HL-60 (cell line): ENCODE measurements at regions not wholly inside any gene's neighbourhood (a gene's known extent, or its start where the extent isn't known, plus 50 kb on each side); places are given as distances from the start of the nearest gene placed in this dataset.

Source experiments
- DNase-seq, 2 experiments: peaks; one replicate each; pipeline ENCODE4 v3.0.0-alpha.2; 2010 to 2020; ENCODE audit warnings: low read depth in 1 of 2, low spot score in 1 of 2
- H3K27ac ChIP-seq: fragments of 250-450 bp; sonication (Bioruptor Pico); replicated peaks from 2 replicates; pipeline ENCODE4 v1.5.1; 2020; ENCODE audit warnings: mild to moderate bottlenecking, moderate library complexity
- H3K27me3 ChIP-seq: fragments of 250-450 bp; sonication (Bioruptor Pico); 2 replicates; pipeline ENCODE4 v1.5.1; 2021; ENCODE audit warnings: mild to moderate bottlenecking, moderate library complexity; ENCODE audit not compliant: insufficient read depth, poor library complexity, severe bottlenecking
- H3K4me3 ChIP-seq: replicated peaks from 2 replicates; pipeline ENCODE4 v1.5.1; 2011; ENCODE audit warnings: mild to moderate bottlenecking, control low read depth, low read length; ENCODE audit not compliant: insufficient read depth
- GABPA ChIP-seq: IDR thresholded peaks from 2 replicates; pipeline ENCODE4 v1.6.1; 2012; ENCODE audit warnings: low read depth
- POLR2AphosphoS5 ChIP-seq: IDR thresholded peaks from 2 replicates; pipeline ENCODE4 v1.6.1; 2012; ENCODE audit warnings: low read depth
- SPI1 ChIP-seq: IDR thresholded peaks from 2 replicates; pipeline ENCODE4 v1.6.1; 2012; ENCODE audit warnings: low read depth, mild to moderate bottlenecking, borderline replicate concordance
- TF ChIP-seq, protein P1 (sequence below): IDR thresholded peaks from one replicate; pipeline ENCODE4 v1.5.1; 2011; ENCODE audit warnings: low read length, control low read depth, inconsistent platforms; ENCODE audit not compliant: insufficient read depth
- TF ChIP-seq, protein P2 (sequence below): IDR thresholded peaks from 2 replicates; pipeline ENCODE4 v1.6.1; 2012; ENCODE audit warnings: low read depth; ENCODE audit not compliant: insufficient replicate concordance

- Histone ChIP-seq H3K27me3 (no peaks in the 10 kb centered on the region), H3K27ac (no peak overlapping the region), H3K4me3 (no peak overlapping the region)
- no peak for TF ChIP-seq SPI1
- no peak for TF ChIP-seq POLR2AphosphoS5
- TF ChIP-seq GABPA = no peak
- TF ChIP-seq, protein P1, sequence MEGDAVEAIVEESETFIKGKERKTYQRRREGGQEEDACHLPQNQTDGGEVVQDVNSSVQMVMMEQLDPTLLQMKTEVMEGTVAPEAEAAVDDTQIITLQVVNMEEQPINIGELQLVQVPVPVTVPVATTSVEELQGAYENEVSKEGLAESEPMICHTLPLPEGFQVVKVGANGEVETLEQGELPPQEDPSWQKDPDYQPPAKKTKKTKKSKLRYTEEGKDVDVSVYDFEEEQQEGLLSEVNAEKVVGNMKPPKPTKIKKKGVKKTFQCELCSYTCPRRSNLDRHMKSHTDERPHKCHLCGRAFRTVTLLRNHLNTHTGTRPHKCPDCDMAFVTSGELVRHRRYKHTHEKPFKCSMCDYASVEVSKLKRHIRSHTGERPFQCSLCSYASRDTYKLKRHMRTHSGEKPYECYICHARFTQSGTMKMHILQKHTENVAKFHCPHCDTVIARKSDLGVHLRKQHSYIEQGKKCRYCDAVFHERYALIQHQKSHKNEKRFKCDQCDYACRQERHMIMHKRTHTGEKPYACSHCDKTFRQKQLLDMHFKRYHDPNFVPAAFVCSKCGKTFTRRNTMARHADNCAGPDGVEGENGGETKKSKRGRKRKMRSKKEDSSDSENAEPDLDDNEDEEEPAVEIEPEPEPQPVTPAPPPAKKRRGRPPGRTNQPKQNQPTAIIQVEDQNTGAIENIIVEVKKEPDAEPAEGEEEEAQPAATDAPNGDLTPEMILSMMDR = no peak
- DNase-seq = no peak
These were observed 1206.0 kb upstream of the C9orf72 start for GRCh38 chr9:28779243-28779642.

GRCh38 chr9:28781481-28781880, 1208.2 kb upstream of the C9orf72 start:
- Histone ChIP-seq H3K27ac (no peak overlapping the region), H3K27me3 (no peaks in the 10 kb centered on the region), H3K4me3 (no peak overlapping the region)
- TF ChIP-seq, protein P2, sequence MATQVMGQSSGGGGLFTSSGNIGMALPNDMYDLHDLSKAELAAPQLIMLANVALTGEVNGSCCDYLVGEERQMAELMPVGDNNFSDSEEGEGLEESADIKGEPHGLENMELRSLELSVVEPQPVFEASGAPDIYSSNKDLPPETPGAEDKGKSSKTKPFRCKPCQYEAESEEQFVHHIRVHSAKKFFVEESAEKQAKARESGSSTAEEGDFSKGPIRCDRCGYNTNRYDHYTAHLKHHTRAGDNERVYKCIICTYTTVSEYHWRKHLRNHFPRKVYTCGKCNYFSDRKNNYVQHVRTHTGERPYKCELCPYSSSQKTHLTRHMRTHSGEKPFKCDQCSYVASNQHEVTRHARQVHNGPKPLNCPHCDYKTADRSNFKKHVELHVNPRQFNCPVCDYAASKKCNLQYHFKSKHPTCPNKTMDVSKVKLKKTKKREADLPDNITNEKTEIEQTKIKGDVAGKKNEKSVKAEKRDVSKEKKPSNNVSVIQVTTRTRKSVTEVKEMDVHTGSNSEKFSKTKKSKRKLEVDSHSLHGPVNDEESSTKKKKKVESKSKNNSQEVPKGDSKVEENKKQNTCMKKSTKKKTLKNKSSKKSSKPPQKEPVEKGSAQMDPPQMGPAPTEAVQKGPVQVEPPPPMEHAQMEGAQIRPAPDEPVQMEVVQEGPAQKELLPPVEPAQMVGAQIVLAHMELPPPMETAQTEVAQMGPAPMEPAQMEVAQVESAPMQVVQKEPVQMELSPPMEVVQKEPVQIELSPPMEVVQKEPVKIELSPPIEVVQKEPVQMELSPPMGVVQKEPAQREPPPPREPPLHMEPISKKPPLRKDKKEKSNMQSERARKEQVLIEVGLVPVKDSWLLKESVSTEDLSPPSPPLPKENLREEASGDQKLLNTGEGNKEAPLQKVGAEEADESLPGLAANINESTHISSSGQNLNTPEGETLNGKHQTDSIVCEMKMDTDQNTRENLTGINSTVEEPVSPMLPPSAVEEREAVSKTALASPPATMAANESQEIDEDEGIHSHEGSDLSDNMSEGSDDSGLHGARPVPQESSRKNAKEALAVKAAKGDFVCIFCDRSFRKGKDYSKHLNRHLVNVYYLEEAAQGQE = no peak
- TF ChIP-seq POLR2AphosphoS5 (no peak), GABPA (no peak), SPI1 (no peak)
- TF ChIP-seq, protein P1 = no peak
- DNase-seq = no peak

- Histone ChIP-seq H3K4me3 (no peak overlapping the region), H3K27ac (no peak overlapping the region), H3K27me3 (no peaks in the 10 kb centered on the region)
- TF ChIP-seq POLR2AphosphoS5 = no peak
- no peak for TF ChIP-seq SPI1
- TF ChIP-seq, protein P2 = no peak
- no peak for TF ChIP-seq GABPA
- TF ChIP-seq, protein P1 = no peak
- DNase-seq = peak in 1 of 2 experiments; percentile 15
These were observed 1209.3 kb upstream of the C9orf72 start for GRCh38 chr9:28782630-28783029.

DNA sequence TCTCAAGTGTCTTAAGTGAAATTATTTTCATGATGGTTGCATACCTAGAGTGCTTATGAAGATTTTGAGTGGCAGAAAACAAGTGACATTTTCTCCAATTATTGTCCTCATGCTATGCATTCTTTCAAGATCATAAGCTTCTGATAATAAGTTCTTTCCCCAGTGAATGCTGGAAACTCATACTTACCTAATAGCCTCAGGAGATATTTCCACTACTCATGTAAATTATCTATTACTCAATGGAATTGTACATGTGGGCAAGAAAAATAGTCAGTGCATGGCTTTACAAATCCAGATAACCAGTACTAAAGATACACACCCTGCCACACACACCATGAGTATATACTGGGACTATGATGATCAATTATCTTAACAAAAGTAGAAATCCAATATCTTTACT, 1219.4 kb upstream of the C9orf72 start:
- DNase-seq = no peak
- Histone ChIP-seq H3K27ac (no peak overlapping the region), H3K4me3 (no peak overlapping the region), H3K27me3 (no peaks in the 10 kb centered on the region)
- TF ChIP-seq, protein P2 = no peak
- no peak for TF ChIP-seq SPI1
- no peak for TF ChIP-seq POLR2AphosphoS5
- TF ChIP-seq, protein P1 = no peak
- no peak for TF ChIP-seq GABPA
